ENCODE measurements at regions not wholly inside any gene's neighbourhood (a gene's known extent, or its start where the extent isn't known, plus 50 kb on each side); places are given as distances from the start of the nearest gene placed in this dataset.

DNA sequence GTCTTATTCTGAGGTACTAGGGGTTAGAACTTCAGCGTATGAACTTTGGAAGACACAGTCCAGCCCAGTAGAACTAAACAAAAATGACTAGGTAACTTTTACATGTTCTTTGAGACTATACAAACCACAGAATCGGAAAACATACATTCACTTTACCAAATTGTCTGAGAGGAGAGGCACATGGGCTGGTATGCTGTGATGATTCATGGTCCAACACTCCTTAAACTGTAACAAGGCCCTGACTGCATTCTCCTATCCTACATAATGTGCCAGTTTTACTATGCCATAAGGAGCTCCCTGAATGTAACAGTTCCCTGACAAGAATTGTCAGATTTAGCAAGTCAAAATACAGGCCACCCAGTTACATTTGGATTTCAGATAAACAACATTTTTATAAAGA, 640.0 kb downstream of the RAB28 start:
- no peak for DNase-seq

- no peak for DNase-seq
Measured at GRCh38 chr4:12827966-12828365, 656.2 kb downstream of the RAB28 start.

DNA sequence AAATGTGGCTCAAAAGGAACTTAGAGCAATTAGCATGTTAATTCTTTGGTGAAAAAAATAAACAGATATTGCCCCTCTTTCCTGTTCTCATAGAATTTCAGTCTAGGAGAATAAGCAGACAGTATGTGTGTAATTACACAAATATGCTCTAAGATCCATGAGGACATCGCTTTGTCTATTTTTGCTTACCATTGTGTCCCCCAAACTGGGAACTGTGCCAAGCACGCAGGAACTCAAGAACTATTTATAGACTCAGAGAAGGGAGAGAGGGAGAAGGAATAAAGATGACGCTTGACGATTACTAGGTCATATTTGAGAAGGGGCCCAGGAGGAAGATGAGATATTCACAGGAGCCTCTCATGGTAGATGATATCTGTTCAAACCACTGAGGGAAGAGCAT, 692.6 kb downstream of the RAB28 start:
- no peak for DNase-seq

- DNase-seq, result no peak
Measured at GRCh38 chr4:12787261-12787660, 696.9 kb downstream of the RAB28 start.

GRCh38 chr4:12778706-12779105, 705.4 kb downstream of the RAB28 start:
- DNase-seq, result peak; percentile 73

DNA sequence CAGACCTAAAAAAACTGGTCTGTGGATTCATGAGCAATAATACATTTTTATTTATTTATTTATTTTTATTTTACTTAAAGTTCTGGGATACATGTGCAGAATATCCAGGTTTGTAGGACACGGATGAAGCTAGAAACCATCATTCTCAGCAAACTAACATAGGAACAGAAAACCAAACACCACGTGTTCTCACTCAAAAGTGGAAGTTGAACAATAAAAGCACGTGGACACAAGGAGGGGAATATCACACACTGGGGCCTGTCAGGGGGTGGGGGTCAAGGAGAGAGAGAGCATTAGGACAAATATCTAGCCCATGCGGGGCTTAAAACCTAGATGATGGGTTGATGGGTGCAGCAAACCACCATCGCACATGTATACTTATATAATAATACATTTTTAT, 705.9 kb downstream of the RAB28 start:
- no peak for DNase-seq

GRCh38 chr4:12770351-12770750, 713.8 kb downstream of the RAB28 start:
- DNase-seq, result no peak

DNA sequence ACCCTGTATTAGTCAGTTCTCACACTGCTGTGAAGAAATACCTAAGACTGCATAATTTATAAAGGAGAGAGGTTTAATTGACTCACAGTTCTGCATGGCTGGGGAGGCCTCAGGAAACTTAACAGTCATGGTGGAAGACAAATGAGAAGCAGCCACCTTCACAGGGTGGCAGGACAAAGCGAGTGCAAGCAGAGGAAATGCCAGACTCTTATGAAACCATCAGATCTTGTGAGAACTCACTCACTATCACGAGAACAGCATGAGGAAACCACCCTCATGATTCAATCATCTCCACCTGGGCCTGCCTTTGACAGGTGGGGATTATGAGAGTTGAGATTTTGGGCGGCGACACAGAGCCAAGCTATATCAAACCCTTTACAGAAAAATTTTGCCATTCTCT, 722.4 kb downstream of the RAB28 start:
- DNase-seq, result no peak

GRCh38 chr4:12747154-12747553, 737.0 kb downstream of the RAB28 start:
- no peak for DNase-seq

DNA sequence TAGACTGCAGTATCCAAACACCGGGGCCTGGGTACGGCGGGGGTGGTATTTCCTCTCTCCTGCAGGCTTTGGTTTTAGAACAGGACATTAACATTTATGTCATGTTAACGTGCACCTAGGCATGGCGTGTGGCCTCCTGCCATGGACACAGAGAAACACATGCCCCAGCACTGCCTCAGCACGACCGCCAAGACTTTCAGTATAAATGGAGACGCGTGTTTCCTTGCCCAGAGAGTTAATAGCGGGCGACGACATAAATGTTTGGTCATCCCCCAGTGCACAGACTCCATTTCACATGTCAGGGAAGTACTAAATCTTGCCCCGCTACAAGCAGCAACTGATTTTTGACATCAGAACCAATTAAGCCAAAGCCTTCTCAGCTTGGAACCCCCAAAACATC, 737.9 kb downstream of the RAB28 start:
- DNase-seq, result no peak

- DNase-seq, result no peak
Measured at GRCh38 chr4:12734586-12734985, 749.6 kb downstream of the RAB28 start.

GRCh38 chr4:12729384-12729783, 754.8 kb downstream of the RAB28 start:
- DNase-seq, result peak; percentile 50

GRCh38 chr4:12724510-12724909, 759.6 kb downstream of the RAB28 start:
- DNase-seq, result peak; percentile 84

GRCh38 chr4:12723849-12724447, 760.2 kb downstream of the RAB28 start:
- peak; percentile 66 for DNase-seq

DNA sequence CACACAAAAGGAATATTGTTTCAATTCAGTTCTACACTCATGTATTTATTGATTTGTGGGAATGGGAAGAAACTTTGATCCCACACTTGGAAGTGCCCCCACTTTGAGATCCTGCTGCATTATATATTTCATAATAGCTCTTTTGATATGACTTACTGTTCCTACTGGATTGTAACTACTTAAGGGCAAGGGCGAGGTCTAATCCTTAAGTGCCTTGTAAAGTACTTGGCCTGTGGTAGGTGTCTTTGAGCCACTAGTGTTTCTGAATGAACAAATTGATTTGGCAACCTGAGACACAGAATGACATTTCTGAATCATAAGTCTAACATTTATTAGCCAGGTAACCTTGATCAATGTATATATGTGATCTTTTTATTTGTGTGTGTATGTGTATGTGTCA, 767.2 kb downstream of the RAB28 start:
- no peak for DNase-seq

- no peak for DNase-seq
Measured at GRCh38 chr4:12712648-12713339, 771.3 kb downstream of the RAB28 start.

DNA sequence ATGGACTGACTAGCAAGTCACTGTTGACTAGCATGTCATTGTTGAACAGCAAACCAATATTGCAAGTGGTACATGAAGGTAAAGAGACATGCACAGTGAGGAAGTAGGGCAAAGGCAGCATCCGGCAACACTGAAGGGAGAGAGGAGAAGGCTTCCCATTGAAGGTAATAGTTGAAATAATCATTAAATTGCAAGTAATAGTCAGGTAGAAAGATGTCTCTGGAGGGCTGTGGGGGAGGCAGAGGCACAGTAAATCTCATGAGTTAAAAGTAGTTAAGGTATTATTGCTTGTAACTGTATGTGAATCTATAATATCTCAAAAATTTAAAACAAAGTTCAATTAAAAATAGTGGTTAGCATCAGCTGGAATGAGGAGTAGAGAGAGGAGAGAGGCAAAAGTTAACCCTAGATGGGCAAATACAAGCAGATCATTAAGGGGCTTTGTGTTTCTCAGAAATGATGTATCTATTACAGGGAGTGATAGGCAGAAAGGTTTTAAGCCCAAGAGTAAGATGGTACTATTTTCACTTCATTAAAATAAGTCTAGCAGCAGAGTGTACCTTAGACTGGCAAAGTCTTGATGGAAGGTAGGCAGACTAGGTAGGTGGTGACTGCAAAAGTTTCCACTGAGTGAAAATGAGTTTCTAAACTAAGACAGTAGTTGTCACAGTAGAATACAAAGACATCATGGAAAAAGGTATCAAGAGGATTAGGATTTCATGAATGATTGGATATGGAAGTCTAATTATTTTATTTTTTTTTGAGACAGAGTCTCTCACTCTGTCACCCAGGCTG, 776.6 kb downstream of the RAB28 start:
- DNase-seq, result no peak

GRCh38 chr4:12703036-12703435, 781.1 kb downstream of the RAB28 start:
- no peak for DNase-seq

DNA sequence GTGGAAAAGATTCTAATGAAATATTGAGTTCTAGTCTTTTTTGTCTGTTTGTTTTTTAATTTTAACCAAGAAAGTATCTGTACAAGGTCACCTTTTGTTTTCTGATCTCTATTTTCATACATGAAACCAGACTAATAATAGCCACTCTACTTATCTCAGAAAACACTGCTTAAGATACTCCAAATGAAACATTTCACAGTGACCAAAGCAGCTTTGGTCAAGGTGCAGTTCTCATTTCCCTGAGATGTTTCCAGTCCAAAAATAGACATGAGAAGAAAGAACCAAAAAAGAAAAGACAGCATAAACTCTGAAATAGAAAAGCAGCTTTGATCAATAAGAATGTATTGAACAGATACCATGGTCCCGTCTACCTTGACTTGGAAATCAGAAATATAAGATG, 782.8 kb downstream of the RAB28 start:
- DNase-seq, result no peak

DNA sequence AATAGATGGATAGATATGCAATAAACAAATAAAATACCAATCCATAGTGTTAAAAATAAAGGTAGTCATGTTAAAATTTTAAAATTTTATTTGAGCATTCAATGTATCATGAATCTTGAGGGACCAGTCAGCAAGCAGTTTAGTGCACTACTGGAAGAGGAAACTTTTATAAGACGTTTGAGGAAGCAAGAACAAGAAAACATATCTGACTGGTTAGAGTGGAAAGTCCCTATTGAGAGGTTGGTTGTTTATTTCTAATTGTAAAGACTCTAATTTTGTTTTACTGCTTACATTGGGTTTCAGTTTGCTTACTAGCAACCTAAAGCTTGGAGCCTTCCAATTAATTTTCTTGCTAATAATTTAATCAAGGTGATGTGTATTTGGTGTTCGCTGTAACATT, 786.2 kb downstream of the RAB28 start:
- no peak for DNase-seq

- DNase-seq, result no peak
Measured at GRCh38 chr4:12692815-12693214, 791.3 kb downstream of the RAB28 start.

GRCh38 chr4:12691168-12691567, 793.0 kb downstream of the RAB28 start:
- no peak for DNase-seq

GRCh38 chr4:12689457-12689856, 794.7 kb downstream of the RAB28 start:
- DNase-seq, result no peak

DNA sequence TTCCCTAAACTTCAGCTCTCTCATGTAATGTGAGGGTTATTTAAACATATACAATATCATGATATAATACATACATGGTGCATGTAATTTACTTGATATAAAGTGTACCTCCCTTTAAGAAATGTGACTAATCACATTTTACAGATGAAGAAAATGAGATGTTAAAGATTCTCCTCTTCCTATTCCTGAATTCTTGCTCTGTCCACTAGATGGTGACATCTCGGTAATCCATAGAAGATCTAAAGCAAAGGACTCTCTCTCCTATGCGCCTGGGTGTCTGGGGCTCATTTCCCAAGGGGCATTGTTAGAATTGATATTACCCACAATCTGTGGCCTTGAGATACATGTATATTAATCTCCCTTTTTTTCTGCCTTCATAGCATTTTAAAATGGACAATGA, 804.9 kb downstream of the RAB28 start:
- DNase-seq, result peak; percentile 35

Data from OCI-M1 (cell line).